ENCODE measurements at regions not wholly inside any gene's neighbourhood (a gene's known extent, or its start where the extent isn't known, plus 50 kb on each side); places are given as distances from the start of the nearest gene placed in this dataset.
A peak's percentile ranks its signal among the peaks of the same experiment; 100 is the strongest.

DNA sequence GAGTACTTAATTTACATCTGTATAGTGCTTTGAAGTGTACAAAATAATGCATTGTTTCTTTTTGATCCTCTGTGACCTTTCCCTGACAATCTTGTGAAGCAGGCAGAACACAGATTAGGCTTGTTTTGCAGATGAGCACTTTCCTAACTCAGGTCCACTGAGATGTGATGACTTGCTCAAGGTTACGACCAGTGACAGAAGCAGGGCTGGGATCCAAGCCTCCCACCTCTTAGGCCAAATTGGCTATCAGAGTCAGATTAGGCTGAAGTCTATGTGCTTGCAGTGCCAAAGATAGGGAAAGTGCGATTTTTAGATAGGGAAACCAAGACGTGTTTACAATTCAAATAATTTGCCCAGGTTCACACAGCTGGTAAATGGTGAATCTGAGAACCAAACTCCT, 147.3 kb downstream of the OMA1 start:
- Histone ChIP-seq H4K20me1 (ENCODE audit: insufficient read depth) (no peaks in the 10 kb centered on the region), H3K4me2 (no peak overlapping the region), H3K27me3 (ENCODE audit: insufficient read depth) (no peaks in the 10 kb centered on the region), H3K9me3 (no peaks in the 10 kb centered on the region), H3K27ac (ENCODE audit: low read depth in 2 of 2, low read length in 1 of 2) (no peak overlapping the region), H3K36me3 (replicated peaks in 1 of 2; ENCODE audit: control insufficient read depth in 1 of 2, insufficient read depth in 2 of 2, low read length in 1 of 2) (no peaks in the 10 kb centered on the region), H2AFZ (ENCODE audit: low read depth) (no peak overlapping the region), H3F3A (replicated peaks; ENCODE audit: insufficient read depth) (peaks cover 18% of the 10 kb centered on the region), H3K79me2 (ENCODE audit: insufficient read depth) (no peaks in the 10 kb centered on the region), H3K9ac (no peak overlapping the region), H3K4me1 (ENCODE audit: control insufficient read depth in 1 of 2, insufficient read depth in 2 of 2, low read depth in 1 of 2, low read length in 1 of 2) (peaks cover 0 to 30% of the 10 kb centered on the region in 2 experiments; a peak in 3 of 4 replicates), H3K9me2 (no peaks in the 10 kb centered on the region), H3K4me3 (ENCODE audit: low read depth in 2 of 2, low read length in 1 of 2) (no peak overlapping the region)
- no peak for TF ChIP-seq NRF1 (IDR thresholded peaks at IDR 0.05; ENCODE audit: low read depth, low read length)
- TF ChIP-seq MEF2A (IDR thresholded peaks at IDR 0.05; ENCODE audit: borderline replicate concordance, low read depth): no peak
- no peak for TF ChIP-seq RAD21 (IDR thresholded peaks at IDR 0.05; ENCODE audit: low read length)
- TF ChIP-seq FOSL2 (IDR thresholded peaks at IDR 0.05; ENCODE audit: borderline replicate concordance, low read depth): no peak
- no peak for TF ChIP-seq RCOR1 (IDR thresholded peaks at IDR 0.05; ENCODE audit: low read length)
- TF ChIP-seq SIN3A (IDR thresholded peaks at IDR 0.05; ENCODE audit: borderline replicate concordance, low read depth, low read length): no peak
- ChIA-PET CTCF (no interaction called here), POLR2A (no interaction called here)
- DNase-seq: no peak
- WGBS (ENCODE audit: low lambda C conversion rate): 59% methylated on average over 3 of the region's 3 CpGs

DNA sequence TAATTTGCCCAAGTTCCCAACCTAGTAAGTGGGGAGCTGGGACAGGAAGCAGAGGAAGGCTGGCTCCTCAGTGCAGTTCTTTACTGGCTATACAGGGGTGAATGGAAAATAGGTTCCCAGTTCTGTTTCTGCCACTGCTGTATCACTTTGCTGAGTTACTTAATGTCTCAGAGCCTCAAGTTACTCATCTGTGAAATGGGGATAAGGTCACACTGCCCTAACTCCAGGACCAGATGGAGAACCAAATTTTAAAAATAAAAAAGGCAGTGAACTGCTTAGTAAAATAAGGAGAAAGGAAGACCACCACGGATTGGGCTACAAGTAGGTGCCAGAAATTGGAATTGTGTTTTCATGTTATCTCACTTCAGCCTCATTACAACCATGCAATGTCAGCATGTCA, 147.8 kb downstream of the OMA1 start:
- CTCF ChIA-PET: no interaction called here
- peaks cover 0 to 30% of the 10 kb centered on the region in 2 experiments; a peak in 3 of 4 replicates for H3K4me1 ChIP-seq (ENCODE audit: control insufficient read depth in 1 of 2, insufficient read depth in 2 of 2, low read depth in 1 of 2, low read length in 1 of 2)

DNA sequence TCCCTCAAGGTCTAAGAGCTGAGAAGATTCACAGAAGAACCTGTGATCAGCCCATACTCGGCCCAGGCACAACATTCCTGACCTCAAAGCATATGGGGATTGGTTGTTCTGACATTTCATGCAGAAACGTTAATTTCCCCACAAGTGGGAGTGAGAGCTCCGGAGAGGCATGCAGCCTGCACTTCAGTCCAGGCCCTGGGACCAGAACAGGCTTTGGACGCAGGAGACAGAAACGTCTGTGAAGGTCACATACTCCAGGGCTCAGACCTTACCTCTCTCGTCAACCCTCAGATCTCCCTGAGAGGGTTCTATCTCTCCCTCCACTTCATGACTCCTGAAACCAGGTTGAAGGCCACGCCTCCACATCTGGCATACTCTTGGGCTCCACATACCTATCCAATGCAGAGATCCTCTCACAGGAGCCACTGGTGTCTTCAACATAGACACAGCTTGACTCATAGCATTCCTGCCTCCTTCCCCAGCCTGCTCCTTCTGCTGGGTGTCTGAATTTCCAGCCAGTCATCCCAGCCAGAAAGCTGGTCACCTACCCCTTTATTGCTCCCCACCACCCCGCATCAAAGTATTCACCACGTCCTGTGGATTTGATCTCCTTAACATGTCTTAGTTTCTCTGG, 149.2 kb downstream of the OMA1 start:
- H3K4me2 ChIP-seq: peak overlapping the region; percentile 19; the same call in 1 of the 2 replicates
- no peaks in the 10 kb centered on the region for H3K9me2 ChIP-seq
- no peaks in the 10 kb centered on the region for H3K27me3 ChIP-seq (ENCODE audit: insufficient read depth)
- ChIA-PET POLR2A (no interaction called here), CTCF (no interaction called here)
- 62% methylated on average over 5 of the region's 9 CpGs for WGBS (ENCODE audit: low lambda C conversion rate)
- H3K27ac ChIP-seq (ENCODE audit: low read depth in 2 of 2, low read length in 1 of 2): peak overlapping the region in 1 of 2 experiments; percentile 85; a peak in 2 of 4 replicates
- H3K79me2 ChIP-seq (ENCODE audit: insufficient read depth): no peaks in the 10 kb centered on the region
- no peak overlapping the region for H3K9ac ChIP-seq
- H3K4me3 ChIP-seq (ENCODE audit: low read depth in 2 of 2, low read length in 1 of 2): no peak overlapping the region
- no peaks in the 10 kb centered on the region for H4K20me1 ChIP-seq (ENCODE audit: insufficient read depth)
- no peak for DNase-seq
- H3K4me1 ChIP-seq (ENCODE audit: control insufficient read depth in 1 of 2, insufficient read depth in 2 of 2, low read depth in 1 of 2, low read length in 1 of 2): peaks cover 0 to 30% of the 10 kb centered on the region in 2 experiments; a peak in 3 of 4 replicates
- H3K36me3 ChIP-seq (replicated peaks in 1 of 2; ENCODE audit: control insufficient read depth in 1 of 2, insufficient read depth in 2 of 2, low read length in 1 of 2): no peaks in the 10 kb centered on the region
- TF ChIP-seq YY1 (IDR thresholded peaks at IDR 0.05; ENCODE audit: low read depth) (no peak), JUND (IDR thresholded peaks at IDR 0.05) (peak; percentile 22; the same call in 1 of the 2 replicates), SIN3A (IDR thresholded peaks at IDR 0.05; ENCODE audit: borderline replicate concordance, low read depth, low read length) (no peak), ELF1 (IDR thresholded peaks at IDR 0.05) (no peak), CHD2 (IDR thresholded peaks at IDR 0.05; ENCODE audit: low read length, partially characterized antibody) (no peak), FOXM1 (IDR thresholded peaks at IDR 0.05; ENCODE audit: low read depth) (no peak), MEF2A (IDR thresholded peaks at IDR 0.05; ENCODE audit: borderline replicate concordance, low read depth) (no peak), TCF12 (IDR thresholded peaks at IDR 0.05) (peak; percentile 53; the same call in 1 of the 2 replicates), FOSL2 (IDR thresholded peaks at IDR 0.05; ENCODE audit: borderline replicate concordance, low read depth) (peak; percentile 34; the same call in 1 of the 2 replicates)
- TF ChIP-seq, protein P1, sequence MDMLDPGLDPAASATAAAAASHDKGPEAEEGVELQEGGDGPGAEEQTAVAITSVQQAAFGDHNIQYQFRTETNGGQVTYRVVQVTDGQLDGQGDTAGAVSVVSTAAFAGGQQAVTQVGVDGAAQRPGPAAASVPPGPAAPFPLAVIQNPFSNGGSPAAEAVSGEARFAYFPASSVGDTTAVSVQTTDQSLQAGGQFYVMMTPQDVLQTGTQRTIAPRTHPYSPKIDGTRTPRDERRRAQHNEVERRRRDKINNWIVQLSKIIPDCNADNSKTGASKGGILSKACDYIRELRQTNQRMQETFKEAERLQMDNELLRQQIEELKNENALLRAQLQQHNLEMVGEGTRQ (IDR thresholded peaks at IDR 0.05; ENCODE audit: borderline replicate concordance, low read depth, low read length): no peak
- TF ChIP-seq, protein P2, sequence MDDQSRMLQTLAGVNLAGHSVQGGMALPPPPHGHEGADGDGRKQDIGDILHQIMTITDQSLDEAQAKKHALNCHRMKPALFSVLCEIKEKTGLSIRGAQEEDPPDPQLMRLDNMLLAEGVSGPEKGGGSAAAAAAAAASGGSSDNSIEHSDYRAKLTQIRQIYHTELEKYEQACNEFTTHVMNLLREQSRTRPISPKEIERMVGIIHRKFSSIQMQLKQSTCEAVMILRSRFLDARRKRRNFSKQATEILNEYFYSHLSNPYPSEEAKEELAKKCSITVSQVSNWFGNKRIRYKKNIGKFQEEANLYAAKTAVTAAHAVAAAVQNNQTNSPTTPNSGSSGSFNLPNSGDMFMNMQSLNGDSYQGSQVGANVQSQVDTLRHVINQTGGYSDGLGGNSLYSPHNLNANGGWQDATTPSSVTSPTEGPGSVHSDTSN (IDR thresholded peaks at IDR 0.05): no peak
- TF ChIP-seq, protein P3, sequence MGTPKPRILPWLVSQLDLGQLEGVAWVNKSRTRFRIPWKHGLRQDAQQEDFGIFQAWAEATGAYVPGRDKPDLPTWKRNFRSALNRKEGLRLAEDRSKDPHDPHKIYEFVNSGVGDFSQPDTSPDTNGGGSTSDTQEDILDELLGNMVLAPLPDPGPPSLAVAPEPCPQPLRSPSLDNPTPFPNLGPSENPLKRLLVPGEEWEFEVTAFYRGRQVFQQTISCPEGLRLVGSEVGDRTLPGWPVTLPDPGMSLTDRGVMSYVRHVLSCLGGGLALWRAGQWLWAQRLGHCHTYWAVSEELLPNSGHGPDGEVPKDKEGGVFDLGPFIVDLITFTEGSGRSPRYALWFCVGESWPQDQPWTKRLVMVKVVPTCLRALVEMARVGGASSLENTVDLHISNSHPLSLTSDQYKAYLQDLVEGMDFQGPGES (IDR thresholded peaks at IDR 0.05; ENCODE audit: low read depth, low read length): no peak
- H3K9me3 ChIP-seq: no peaks in the 10 kb centered on the region
- no peak overlapping the region for H2AFZ ChIP-seq (ENCODE audit: low read depth)
- peaks cover 18% of the 10 kb centered on the region for H3F3A ChIP-seq (replicated peaks; ENCODE audit: insufficient read depth)

More for the DNA sequence above, 147.8 kb downstream of the OMA1 start:
- Histone ChIP-seq H4K20me1 (ENCODE audit: insufficient read depth) (no peaks in the 10 kb centered on the region), H3K4me2 (no peak overlapping the region), H3K36me3 (replicated peaks in 1 of 2; ENCODE audit: control insufficient read depth in 1 of 2, insufficient read depth in 2 of 2, low read length in 1 of 2) (no peaks in the 10 kb centered on the region), H3K9ac (no peak overlapping the region), H3K27me3 (ENCODE audit: insufficient read depth) (no peaks in the 10 kb centered on the region), H3K27ac (ENCODE audit: low read depth in 2 of 2, low read length in 1 of 2) (no peak overlapping the region), H3K9me3 (no peaks in the 10 kb centered on the region), H3K79me2 (ENCODE audit: insufficient read depth) (no peaks in the 10 kb centered on the region), H3F3A (replicated peaks; ENCODE audit: insufficient read depth) (peaks cover 18% of the 10 kb centered on the region), H2AFZ (ENCODE audit: low read depth) (no peak overlapping the region), H3K4me3 (ENCODE audit: low read depth in 2 of 2, low read length in 1 of 2) (no peak overlapping the region), H3K9me2 (no peaks in the 10 kb centered on the region)
- 73% methylated on average over 1 of the region's 1 CpG for WGBS (ENCODE audit: low lambda C conversion rate)
- no peak for TF ChIP-seq FOSL2 (IDR thresholded peaks at IDR 0.05; ENCODE audit: borderline replicate concordance, low read depth)
- TF ChIP-seq FOXJ3 (CRISPR knock-in tag; IDR thresholded peaks at IDR 0.05): no peak
- TF ChIP-seq FOXM1 (IDR thresholded peaks at IDR 0.05; ENCODE audit: low read depth): no peak
- no peak for TF ChIP-seq TCF12 (IDR thresholded peaks at IDR 0.05)
- no peak for TF ChIP-seq TEAD4 (IDR thresholded peaks at IDR 0.05; ENCODE audit: borderline replicate concordance, insufficient read depth)
- TF ChIP-seq, protein P3 (IDR thresholded peaks at IDR 0.05; ENCODE audit: low read depth, low read length): no peak
- TF ChIP-seq SMC3 (IDR thresholded peaks at IDR 0.05; ENCODE audit: low read depth, low read length): no peak
- no peak for TF ChIP-seq JUND (IDR thresholded peaks at IDR 0.05)
- no peak for DNase-seq
- POLR2A ChIA-PET: no interaction called here

Measured in SK-N-SH (cell line).